SJSA1 (cell line): ENCODE measurements at regions not wholly inside any gene's neighbourhood (a gene's known extent, or its start where the extent isn't known, plus 50 kb on each side); places are given as distances from the start of the nearest gene placed in this dataset.

Source experiments
- DNase-seq, 2 experiments: peaks; one replicate each; pipeline ENCODE4 v3.0.0-alpha.2; 2015 to 2020; ENCODE audit warnings: low spot score in 2 of 2, low read depth in 1 of 2
- H3K27ac ChIP-seq: fragments of 250-450 bp; sonication (Bioruptor Pico); 2 replicates; pipeline ENCODE4 v1.5.1; 2020; ENCODE audit warnings: mild to moderate bottlenecking, moderate library complexity
- H3K27me3 ChIP-seq: fragments of 250-450 bp; sonication (Bioruptor Pico); replicated peaks from 2 replicates; pipeline ENCODE4 v1.5.1; 2020; ENCODE audit warnings: mild to moderate bottlenecking, moderate library complexity
- H3K36me3 ChIP-seq: fragments of 250-450 bp; sonication (Bioruptor Pico); 2 replicates; pipeline ENCODE4 v1.5.1; 2020; ENCODE audit warnings: mild to moderate bottlenecking
- H3K4me1 ChIP-seq: fragments of 250-450 bp; sonication (Bioruptor Pico); replicated peaks from 2 replicates; pipeline ENCODE4 v1.6.1; 2021; ENCODE audit warnings: mild to moderate bottlenecking
- H3K4me3 ChIP-seq: fragments of 250-450 bp; sonication (Bioruptor Pico); 2 replicates; pipeline ENCODE4 v1.5.1; 2020; ENCODE audit warnings: mild to moderate bottlenecking
- H3K9me3 ChIP-seq: fragments of 250-450 bp; sonication (Bioruptor Pico); replicated peaks from 2 replicates; pipeline ENCODE4 v1.5.1; 2020; ENCODE audit warnings: mild to moderate bottlenecking

GRCh38 chr2:207279520-207279919, 113.8 kb upstream of the KLF7 start:
- no peaks in the 10 kb centered on the region for H3K9me3 ChIP-seq
- no peaks in the 10 kb centered on the region for H3K27me3 ChIP-seq
- no peak for DNase-seq
- H3K27ac ChIP-seq, result no peak overlapping the region
- H3K4me3 ChIP-seq, result no peak overlapping the region
- no peaks in the 10 kb centered on the region for H3K36me3 ChIP-seq
- H3K4me1 ChIP-seq, result peaks cover 6% of the 10 kb centered on the region; the same call in 1 of the 2 replicates

- no peak for DNase-seq
- peaks cover 10% of the 10 kb centered on the region; the same call in 1 of the 2 replicates for H3K4me1 ChIP-seq
- H3K9me3 ChIP-seq, result no peaks in the 10 kb centered on the region
- H3K4me3 ChIP-seq, result no peak overlapping the region
- H3K27me3 ChIP-seq, result no peaks in the 10 kb centered on the region
- no peaks in the 10 kb centered on the region for H3K36me3 ChIP-seq
- no peak overlapping the region for H3K27ac ChIP-seq
These were observed 115.7 kb upstream of the KLF7 start for GRCh38 chr2:207281436-207281835.

DNA sequence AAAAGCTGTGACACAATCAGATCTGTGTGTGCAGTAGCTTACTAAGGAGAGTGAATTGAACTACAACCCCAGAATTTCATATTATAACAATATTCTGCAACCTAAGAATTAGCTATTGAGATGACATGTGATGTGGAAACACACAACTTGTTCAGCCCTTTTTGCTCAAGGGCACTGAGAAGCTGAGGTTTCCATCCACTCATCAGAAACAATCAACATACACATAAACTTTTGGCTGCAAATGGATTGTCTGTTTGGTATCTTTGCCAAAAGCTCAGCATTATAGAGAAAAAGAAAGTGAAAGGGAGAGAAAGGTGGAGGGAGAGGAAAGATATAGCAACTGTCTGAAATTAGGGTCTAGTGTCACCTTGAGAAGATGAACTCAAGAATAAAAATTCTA, 117.2 kb upstream of the KLF7 start:
- Histone ChIP-seq H3K4me1 (peaks cover 10% of the 10 kb centered on the region; the same call in 1 of the 2 replicates), H3K4me3 (no peak overlapping the region), H3K36me3 (no peaks in the 10 kb centered on the region), H3K27ac (no peak overlapping the region), H3K9me3 (no peaks in the 10 kb centered on the region), H3K27me3 (no peaks in the 10 kb centered on the region)
- peak in 1 of 2 experiments; percentile 16 for DNase-seq

DNA sequence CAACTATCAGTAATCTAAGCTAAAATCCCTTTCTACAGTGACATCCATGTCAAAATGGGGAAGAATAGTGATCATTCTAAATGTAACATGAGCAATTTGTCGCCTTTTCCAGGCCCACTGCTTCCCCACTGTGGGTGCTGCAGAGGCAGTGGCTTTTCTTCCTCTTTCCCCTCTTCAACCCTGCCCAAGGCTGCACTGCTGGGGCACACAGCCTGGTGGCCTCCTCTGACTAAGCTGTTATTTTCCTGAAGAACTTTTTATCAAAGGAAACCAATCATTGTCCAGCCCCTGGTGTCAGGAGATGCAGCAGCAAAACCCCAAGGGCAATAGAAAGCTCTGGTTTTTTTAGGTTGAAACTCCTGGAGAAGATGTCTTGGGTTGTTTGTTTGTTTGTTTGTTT, 117.6 kb upstream of the KLF7 start:
- peaks cover 10% of the 10 kb centered on the region; the same call in 1 of the 2 replicates for H3K4me1 ChIP-seq
- no peak overlapping the region for H3K4me3 ChIP-seq
- no peak overlapping the region for H3K27ac ChIP-seq
- H3K9me3 ChIP-seq, result no peaks in the 10 kb centered on the region
- peak in 1 of 2 experiments; percentile 28 for DNase-seq
- H3K27me3 ChIP-seq, result no peaks in the 10 kb centered on the region
- H3K36me3 ChIP-seq, result no peaks in the 10 kb centered on the region

- peaks cover 10% of the 10 kb centered on the region; the same call in 1 of the 2 replicates for H3K4me1 ChIP-seq
- H3K36me3 ChIP-seq, result no peaks in the 10 kb centered on the region
- no peaks in the 10 kb centered on the region for H3K27me3 ChIP-seq
- no peak overlapping the region for H3K4me3 ChIP-seq
- H3K9me3 ChIP-seq, result no peaks in the 10 kb centered on the region
- DNase-seq, result no peak
- H3K27ac ChIP-seq, result no peak overlapping the region
These were observed 119.1 kb upstream of the KLF7 start for GRCh38 chr2:207284556-207285472.

GRCh38 chr2:207285473-207285815, 119.7 kb upstream of the KLF7 start:
- H3K27me3 ChIP-seq, result no peaks in the 10 kb centered on the region
- no peak overlapping the region for H3K4me3 ChIP-seq
- no peaks in the 10 kb centered on the region for H3K9me3 ChIP-seq
- peaks cover 10% of the 10 kb centered on the region; the same call in 1 of the 2 replicates for H3K4me1 ChIP-seq
- H3K27ac ChIP-seq, result no peak overlapping the region
- DNase-seq, result no peak
- no peaks in the 10 kb centered on the region for H3K36me3 ChIP-seq

DNA sequence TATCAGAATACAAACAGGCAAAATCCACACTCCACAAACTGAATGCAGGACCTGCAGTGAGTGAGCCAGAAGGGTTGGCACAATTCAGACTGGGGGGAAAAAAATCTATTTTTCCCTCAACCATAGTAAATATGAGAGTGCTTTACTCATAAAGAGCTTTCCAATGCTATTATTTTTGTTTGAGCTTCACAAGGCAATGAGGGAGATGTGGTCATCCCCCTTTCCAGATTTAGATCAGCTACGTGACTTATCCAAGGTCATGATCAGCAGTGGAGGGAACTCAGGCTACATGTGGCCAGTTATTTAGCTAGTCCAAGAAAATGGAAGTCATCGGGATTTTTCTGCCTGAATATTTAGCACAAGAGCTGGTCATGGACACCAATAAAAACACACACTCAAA, 120.4 kb upstream of the KLF7 start:
- Histone ChIP-seq H3K27ac (no peak overlapping the region), H3K27me3 (no peaks in the 10 kb centered on the region), H3K36me3 (no peaks in the 10 kb centered on the region), H3K9me3 (no peaks in the 10 kb centered on the region), H3K4me1 (peaks cover 10% of the 10 kb centered on the region; the same call in 1 of the 2 replicates), H3K4me3 (no peak overlapping the region)
- DNase-seq, result no peak

DNA sequence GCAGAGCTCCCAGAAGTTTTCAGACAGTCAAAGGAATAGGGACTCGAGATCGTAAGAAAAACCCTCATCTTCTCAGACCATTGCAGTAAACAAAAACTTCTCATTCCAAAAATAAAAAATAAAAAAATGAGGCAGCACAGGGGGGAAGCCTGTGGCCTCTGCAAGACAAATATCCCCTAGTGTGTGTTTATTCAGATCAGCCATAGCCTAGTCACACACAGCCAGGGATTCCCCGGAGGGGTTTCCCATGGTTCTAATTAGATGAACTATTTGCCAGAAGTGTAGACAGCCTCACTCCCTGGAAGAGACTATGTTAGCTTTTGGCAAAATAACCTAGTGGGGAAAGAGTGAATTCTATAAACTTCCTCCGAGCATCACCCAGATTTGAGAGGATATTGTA, 122.9 kb upstream of the KLF7 start:
- Histone ChIP-seq H3K9me3 (0 out of 2 replicates have a peak, but pooled peaks cover 3% of the 10 kb centered on the region), H3K4me3 (no peak overlapping the region), H3K36me3 (no peaks in the 10 kb centered on the region), H3K27ac (no peak overlapping the region), H3K27me3 (no peaks in the 10 kb centered on the region), H3K4me1 (0 out of 2 replicates have a peak, but pooled peaks cover 3% of the 10 kb centered on the region)
- DNase-seq, result no peak

DNA sequence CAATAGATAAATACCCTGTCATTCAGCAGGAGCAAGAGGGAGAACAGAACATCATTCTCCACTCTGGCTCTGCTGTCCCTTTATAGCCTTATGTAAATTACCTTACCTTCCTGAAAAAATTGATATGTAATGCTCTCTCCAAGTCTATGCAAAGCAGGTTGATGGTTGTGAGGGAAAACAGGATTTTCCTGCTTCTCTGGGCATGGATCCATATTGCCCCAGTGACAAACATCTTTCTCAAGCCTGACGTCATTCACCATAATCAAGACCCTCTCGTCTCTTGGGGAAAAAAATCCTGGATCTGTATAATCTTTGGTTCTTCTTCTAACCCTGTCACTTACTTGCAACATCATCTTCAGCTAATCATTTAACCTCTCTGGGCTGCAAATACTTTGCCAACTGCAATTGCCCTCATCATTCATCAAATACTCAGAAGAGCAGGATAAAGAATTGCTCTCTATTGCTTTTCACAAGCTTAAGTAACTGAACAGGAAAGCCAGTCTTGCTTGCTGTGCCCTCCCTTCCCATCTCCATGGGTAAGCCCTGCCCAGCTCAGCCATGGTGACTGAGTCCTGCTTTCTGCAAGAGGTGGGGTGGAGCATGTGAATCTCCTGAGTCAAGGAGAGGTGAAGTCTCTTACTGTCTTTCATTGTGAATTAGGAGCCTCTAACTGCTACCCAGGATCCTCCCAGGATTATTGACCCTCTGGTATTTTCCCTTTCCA, 123.7 kb upstream of the KLF7 start:
- 0 out of 2 replicates have a peak, but pooled peaks cover 3% of the 10 kb centered on the region for H3K9me3 ChIP-seq
- no peak overlapping the region for H3K4me3 ChIP-seq
- no peak for DNase-seq
- no peaks in the 10 kb centered on the region for H3K27me3 ChIP-seq
- H3K36me3 ChIP-seq, result no peaks in the 10 kb centered on the region
- H3K27ac ChIP-seq, result no peak overlapping the region
- 0 out of 2 replicates have a peak, but pooled peaks cover 3% of the 10 kb centered on the region for H3K4me1 ChIP-seq

DNA sequence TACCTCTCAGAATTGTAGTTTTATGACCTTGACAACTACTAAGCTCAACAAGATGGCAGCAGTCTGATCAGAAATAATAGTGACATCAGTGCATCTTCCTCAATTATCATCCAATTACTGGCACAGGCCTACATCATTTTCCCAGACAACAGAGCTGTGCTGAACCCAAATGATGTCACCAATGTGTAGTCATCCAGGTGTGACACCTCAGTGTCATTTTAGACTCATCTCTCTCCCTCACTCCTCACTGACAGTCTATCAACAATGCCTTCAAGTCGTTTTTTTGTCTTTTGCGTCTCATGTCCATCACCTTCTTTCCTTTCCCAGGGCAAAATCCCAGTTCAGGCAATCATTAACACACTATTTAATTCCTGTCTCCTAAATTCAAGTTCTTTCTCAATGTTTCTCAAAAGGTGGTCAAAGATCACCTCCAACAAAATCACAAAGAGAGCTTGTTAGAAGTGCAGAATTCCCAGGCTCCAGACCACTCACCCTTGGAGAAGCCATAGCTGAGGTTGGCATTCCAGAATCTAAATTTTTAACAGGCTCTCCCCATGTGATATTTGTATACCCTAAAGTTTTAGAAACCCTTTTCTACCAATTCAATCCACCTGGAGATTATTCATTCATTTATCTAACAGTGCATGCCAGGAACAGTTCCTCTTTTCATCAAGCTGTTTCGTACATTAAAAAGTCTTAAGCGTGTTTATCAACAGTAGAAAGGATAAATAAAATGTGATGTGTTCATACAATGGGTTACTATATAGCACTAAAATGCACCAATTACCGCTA, 125.3 kb upstream of the KLF7 start:
- H3K36me3 ChIP-seq, result no peaks in the 10 kb centered on the region
- no peak overlapping the region for H3K27ac ChIP-seq
- no peak for DNase-seq
- H3K27me3 ChIP-seq, result no peaks in the 10 kb centered on the region
- 0 out of 2 replicates have a peak, but pooled peaks cover 1% of the 10 kb centered on the region for H3K4me1 ChIP-seq
- H3K9me3 ChIP-seq, result 0 out of 2 replicates have a peak, but pooled peaks cover 5% of the 10 kb centered on the region
- no peak overlapping the region for H3K4me3 ChIP-seq

DNA sequence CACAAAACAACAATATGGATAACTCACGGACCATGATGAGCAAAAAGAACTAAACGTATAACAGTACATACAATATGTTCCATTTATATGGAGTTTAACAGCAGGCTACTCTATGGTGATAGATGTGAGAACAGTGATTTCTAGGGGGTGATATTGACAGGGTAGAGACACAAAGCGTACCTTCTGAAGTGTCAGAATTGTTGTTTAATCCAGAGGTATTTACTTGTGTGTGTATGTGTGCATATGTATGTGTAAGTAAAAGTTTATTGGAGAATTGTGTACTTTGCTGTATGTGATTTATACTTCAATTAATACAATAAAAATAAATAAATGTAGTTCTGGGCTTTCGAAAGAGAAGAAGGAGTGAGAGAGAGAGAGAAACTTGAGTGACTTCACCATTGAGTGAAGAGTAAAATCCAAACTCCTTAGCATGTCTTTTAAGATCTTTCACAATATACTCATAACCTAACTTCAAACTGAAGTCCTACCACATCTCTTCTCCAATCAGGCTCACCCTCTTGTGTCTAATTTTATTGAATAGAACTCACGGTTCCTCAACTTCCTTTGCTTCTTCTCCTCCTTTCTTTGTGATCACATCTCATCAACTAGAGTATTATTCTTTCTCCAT, 126.0 kb upstream of the KLF7 start:
- no peak overlapping the region for H3K27ac ChIP-seq
- 0 out of 2 replicates have a peak, but pooled peaks cover 5% of the 10 kb centered on the region for H3K9me3 ChIP-seq
- H3K4me3 ChIP-seq, result no peak overlapping the region
- no peaks in the 10 kb centered on the region for H3K4me1 ChIP-seq
- DNase-seq, result no peak
- H3K27me3 ChIP-seq, result no peaks in the 10 kb centered on the region
- H3K36me3 ChIP-seq, result no peaks in the 10 kb centered on the region

DNA sequence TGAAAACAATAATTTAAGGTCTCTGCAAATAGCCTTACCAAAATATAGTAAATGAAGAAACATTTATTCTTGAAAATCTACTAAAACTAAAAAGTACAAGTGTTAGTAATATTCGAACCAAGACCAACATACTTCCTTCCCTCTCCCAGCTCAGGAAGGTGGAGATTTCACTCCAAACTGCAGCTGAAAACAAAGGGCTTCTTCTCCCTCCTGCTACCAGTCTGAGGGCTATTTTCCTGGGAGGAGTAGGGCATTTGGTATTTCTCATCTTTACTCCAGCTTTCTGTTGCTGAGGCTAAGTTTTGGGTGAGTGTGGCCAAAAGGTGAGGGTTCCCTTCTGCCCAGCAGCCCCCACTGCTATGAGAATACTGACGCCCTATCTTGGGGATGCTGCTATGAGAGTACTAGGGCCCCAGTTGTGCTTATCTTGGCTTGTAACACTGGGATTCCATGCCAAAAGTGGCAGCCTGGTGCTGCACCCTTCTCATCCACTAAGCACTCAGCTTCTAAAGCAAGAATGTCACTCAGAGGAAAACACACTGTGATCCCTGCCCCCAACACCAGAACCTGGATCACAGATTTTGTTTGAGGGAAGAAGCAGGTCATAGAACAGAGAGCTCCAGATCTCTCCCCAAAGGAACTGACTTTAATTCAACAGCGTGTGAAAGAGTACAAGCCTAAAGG, 130.7 kb upstream of the KLF7 start:
- no peak for DNase-seq
- Histone ChIP-seq H3K4me3 (no peak overlapping the region), H3K4me1 (no peaks in the 10 kb centered on the region), H3K27ac (no peak overlapping the region), H3K27me3 (no peaks in the 10 kb centered on the region), H3K36me3 (no peaks in the 10 kb centered on the region), H3K9me3 (0 out of 2 replicates have a peak, but pooled peaks cover 4% of the 10 kb centered on the region)
